Inflammatory macrophage (primary cell): ENCODE measurements at regions not wholly inside any gene's neighbourhood (a gene's known extent, or its start where the extent isn't known, plus 50 kb on each side); places are given as distances from the start of the nearest gene placed in this dataset.
A peak's percentile ranks its signal among the peaks of the same experiment; 100 is the strongest.
"Not testable (repeated sequence)": the region's sequence is repeated elsewhere in the genome, so short reads cannot be mapped to it uniquely, and the experiment has no call there.

Experiments used
- DNase-seq, 2 donors: peaks; one replicate each; pipeline ENCODE4 v3.0.0-alpha.2; 2020 to 2022

- DNase-seq, result no peak
Measured at GRCh38 chr10:120205368-120206018, 251.5 kb upstream of the PLPP4 start.

GRCh38 chr10:120208488-120208887, 248.5 kb upstream of the PLPP4 start:
- DNase-seq, result no peak

- no peak for DNase-seq
Measured at GRCh38 chr10:120209124-120209762, 247.8 kb upstream of the PLPP4 start.

DNA sequence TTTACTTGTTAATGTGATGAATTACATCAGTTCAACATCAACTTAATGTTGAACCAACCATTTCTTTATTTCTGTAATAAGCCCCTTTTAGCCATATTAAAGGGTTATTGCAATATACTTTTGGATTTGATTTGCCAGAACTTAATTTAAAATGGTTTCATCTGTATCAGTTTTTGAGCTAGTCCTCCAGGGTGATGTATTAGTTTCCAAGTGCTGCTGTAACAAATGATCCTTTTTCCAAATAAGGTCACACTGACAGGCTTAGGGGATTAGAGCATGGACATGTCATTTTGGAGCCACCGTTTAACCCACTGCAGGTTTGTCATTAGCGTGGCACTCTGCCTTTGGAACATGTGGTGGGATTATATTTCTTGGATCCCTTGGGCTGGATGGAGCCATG, 244.8 kb upstream of the PLPP4 start:
- DNase-seq, result no peak

DNA sequence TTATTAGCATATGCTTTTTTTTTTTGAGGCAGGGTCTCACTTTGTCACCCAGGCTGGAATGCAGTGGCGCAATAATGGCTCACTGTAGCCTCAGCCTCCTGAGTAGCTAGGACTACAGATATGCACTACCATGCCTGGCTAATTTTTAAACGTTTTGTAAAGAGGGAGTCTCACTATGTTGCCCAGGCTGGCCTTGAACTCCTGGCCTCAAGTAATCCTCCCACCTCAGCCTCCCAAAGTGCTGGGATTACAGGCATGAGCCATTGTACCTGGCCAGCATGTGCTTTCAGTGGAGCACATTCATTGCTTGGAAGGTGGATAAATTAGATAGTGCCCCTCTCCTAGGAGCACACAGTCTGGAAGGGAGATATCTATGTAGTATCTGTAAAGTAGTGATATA, 243.7 kb upstream of the PLPP4 start:
- not testable (repeated sequence) for DNase-seq

DNA sequence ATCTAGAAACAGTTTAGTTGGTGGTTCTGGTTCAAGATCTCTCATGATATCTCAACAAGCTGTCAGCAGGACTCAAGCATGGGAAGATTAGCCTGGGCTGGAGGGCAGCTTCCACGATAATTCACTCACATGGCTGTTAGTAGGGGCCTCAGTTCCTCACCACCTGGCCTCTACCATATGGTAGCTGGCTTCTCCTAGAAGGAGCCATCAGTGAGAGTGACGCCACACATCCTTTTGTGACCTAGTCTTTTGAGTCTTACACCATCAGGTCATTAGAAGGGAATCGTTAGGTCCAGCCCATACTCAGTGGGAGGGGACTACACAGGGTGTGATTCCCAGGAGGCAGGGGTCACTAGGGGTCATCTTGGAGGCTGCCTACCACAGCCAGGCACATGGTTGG, 239.3 kb upstream of the PLPP4 start:
- no peak for DNase-seq

GRCh38 chr10:120221873-120222485, 235.0 kb upstream of the PLPP4 start:
- DNase-seq, result peak; percentile 30 to 45

GRCh38 chr10:120229641-120230040, 227.4 kb upstream of the PLPP4 start:
- no peak for DNase-seq

DNA sequence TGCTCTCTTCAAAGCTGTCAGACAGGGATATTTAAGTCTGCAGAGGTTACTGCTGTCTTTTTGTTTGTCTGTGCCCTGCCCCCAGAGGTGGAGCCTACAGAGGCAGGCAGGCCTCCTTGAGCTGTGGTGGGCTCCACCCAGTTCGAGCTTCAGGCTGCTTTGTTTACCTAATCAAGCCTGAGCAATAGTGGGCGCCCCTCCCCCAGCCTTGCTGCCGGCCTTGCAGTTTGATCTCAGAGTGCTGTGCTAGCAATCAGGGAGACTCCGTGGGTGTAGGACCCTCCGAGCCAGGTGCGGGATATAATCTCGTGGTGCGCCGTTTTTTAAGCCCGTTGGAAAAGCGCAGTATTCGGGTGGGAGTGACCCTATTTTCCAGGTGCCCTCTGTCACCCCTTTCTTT, 217.3 kb upstream of the PLPP4 start:
- DNase-seq, result not testable (repeated sequence)

DNA sequence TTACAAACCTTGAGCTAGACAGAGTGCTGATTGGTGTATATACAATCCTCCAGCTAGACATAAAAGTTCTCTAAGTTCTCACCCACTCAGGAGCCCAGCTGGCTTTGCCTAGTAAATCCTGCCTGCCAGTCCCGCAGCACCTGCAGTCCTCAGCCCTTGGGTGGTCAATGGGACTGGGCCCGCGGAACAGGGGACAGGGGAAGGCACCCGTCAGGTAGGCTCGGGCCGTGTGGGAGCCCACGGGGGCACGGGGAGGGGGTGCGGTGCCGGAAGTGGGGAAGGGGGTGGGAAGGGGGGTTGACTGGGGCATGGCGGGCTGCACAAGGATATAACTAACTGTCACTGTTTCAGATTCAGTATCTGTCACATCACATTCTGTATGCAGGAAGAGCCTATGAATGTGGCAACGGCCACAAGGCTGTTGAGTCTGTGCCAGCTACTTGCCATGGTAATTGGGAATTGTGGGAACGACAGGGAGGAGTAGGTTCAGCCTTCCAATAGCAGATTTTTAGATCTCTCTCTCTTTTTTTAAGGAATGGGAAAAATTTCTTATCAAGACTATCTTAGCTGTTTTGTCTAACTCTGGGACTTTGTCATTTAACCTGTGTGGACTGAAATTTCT, 205.1 kb upstream of the PLPP4 start:
- no peak for DNase-seq

- DNase-seq, result no peak
Measured at GRCh38 chr10:120253131-120253530, 203.9 kb upstream of the PLPP4 start.

- no peak for DNase-seq
Measured at GRCh38 chr10:120260456-120260855, 196.6 kb upstream of the PLPP4 start.

- DNase-seq, result no peak
Measured at GRCh38 chr10:120262857-120263547, 194.0 kb upstream of the PLPP4 start.

- DNase-seq, result no peak
Measured at GRCh38 chr10:120266022-120266421, 191.0 kb upstream of the PLPP4 start.

- no peak for DNase-seq
Measured at GRCh38 chr10:120270906-120271305, 186.1 kb upstream of the PLPP4 start.

DNA sequence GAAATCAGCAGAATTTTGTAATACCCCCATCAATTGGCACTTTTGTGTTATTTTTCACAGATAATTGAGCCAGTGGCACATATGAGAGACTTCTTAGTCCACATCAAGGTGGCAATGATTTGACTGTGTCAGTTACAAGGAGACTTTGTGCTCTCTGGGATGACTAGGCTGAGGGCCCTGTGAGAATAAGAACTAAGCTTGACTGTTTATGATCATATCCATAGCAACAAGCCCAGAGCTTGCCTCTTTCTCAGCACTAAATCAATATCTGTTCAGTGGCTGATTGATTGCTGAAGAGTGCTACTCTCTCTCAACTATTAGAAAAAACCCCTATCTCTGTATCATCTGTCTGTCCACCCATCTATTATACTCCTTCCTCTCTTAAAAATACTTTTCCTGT, 185.3 kb upstream of the PLPP4 start:
- no peak for DNase-seq

DNA sequence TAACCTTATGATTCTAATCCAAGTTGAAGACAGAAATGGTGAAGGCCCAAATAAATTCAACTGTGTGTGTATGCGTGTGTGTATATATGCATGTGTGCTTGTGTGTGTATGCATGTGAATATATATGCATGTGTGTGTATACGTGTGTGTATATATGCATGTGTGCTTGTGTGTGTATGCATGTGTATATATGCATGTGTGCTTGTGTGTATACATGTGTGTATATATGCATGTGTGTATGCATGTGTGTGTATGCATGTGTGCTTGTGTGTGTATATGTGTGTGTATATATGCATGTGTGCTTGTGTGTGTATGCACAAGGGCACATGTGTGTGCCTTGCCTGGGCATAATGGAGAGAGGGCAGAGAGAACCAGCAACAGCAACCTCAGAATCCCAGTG, 184.7 kb upstream of the PLPP4 start:
- DNase-seq, result no peak

- no peak for DNase-seq
Measured at GRCh38 chr10:120278069-120278468, 179.0 kb upstream of the PLPP4 start.

GRCh38 chr10:120279196-120279595, 177.8 kb upstream of the PLPP4 start:
- no peak for DNase-seq

DNA sequence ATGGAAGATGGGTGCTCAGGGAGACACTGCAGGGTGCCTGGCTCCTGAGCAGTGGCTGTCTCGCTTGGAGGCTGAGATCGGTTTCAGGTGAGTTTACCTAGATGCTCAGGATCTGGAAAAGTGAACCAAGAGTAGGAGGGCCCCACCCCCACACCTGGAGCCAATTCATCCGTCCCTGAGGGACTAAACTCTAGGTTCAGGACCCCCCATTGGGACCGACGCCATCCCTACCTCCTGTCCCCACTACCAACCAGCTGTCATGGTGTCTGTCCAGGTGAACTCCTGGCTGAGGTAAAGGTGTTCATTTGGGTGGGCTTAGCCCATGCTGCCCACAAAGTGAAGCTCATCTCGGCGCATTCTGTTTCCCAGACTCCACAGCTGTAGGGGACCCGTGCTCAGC, 174.6 kb upstream of the PLPP4 start:
- DNase-seq, result no peak

GRCh38 chr10:120282846-120283492, 174.1 kb upstream of the PLPP4 start:
- DNase-seq, result no peak

- DNase-seq, result no peak
Measured at GRCh38 chr10:120285408-120285807, 171.6 kb upstream of the PLPP4 start.

- no peak for DNase-seq
Measured at GRCh38 chr10:120286280-120286679, 170.7 kb upstream of the PLPP4 start.
